GM19324 (cell line): ENCODE measurements at regions not wholly inside any gene's neighbourhood (a gene's known extent, or its start where the extent isn't known, plus 50 kb on each side); places are given as distances from the start of the nearest gene placed in this dataset.
"Not testable (repeated sequence)": the region's sequence is repeated elsewhere in the genome, so short reads cannot be mapped to it uniquely, and the experiment has no call there.

Experiments
- ATAC-seq: cut with Tn5 transposase; IDR thresholded peaks from one replicate; pipeline ENCODE4 v1.9.1; 2021; ENCODE audit warnings: mild to moderate bottlenecking, moderate library complexity; ENCODE audit not compliant: unreplicated experiment, low FRiP score

DNA sequence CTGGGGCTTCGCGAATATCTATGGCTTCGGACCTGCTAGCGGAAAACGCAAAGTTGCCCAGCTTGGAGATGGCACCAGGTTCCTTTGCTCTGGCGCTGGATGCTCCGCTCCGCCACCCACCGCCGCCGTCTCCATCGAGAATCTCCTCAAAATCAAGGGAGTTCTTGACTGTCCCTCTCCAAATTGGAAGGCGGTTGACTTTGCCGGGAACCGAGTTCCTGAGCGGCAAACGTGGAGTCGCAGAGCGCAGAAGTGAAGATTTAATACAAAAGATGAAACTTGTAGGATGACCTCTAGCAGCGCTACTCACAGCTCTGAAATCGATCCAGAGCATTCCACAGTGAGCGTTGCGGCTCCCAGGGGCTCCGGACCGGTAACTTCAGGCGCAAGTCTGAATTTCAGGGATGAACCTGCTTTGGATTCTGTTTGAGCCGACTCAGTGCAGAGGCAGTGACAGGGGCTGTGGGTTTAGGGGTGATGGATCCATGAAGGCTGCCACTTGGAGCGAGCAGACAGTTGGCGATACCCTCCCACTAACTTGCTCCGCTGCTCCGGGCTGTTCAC, 1641.5 kb upstream of the C9orf72 start:
- no peak for ATAC-seq

DNA sequence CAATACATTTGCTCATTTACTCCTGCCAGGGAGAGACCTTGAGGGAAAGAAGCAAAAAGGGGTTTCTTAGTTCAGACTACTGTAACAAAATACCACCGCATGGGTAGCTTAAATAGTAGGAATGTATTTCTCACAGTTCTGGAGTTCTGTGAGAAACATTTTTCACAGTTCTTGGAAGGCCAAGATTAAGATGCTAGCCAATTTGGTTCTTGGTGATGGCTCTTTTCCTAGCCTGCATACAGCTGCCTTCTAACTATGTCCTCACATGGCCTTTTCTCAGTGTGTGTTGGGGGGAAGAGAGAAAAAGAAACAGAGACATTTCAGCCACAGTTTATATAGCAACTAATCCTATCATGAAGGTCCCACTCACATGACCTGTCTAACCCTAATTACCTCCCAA, 1644.7 kb upstream of the C9orf72 start:
- ATAC-seq: no peak

DNA sequence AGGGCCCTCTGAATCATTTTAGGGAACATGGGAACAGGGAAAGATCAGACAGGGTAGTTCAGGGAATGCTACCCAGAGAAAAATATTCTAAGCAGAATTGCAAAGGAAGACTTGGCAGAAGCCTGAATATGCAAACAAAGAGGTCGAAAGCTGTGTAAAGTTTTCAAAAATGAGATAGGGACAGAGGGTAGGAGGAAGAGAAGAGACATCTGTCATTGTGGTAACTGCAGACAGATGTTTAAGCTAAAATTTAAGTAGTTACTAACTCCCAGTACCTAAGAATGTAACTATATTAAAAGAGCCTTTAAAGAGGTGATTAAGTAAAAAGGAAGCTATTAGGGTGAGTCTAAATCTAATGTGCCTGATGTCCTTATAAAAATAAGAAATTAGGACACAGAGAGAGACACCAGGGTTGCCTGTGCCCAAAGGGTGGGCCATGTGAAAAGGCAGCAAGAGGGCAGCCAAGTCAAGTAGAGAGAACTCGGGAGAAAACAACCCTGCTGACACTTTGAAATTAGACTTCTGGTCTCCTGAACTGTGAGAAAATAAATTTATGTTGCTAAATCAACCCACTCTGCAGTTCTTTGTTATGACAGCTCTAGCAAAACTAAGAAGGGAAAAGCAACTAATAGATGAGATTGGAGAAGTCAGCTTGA, 1647.4 kb upstream of the C9orf72 start:
- ATAC-seq: no peak

DNA sequence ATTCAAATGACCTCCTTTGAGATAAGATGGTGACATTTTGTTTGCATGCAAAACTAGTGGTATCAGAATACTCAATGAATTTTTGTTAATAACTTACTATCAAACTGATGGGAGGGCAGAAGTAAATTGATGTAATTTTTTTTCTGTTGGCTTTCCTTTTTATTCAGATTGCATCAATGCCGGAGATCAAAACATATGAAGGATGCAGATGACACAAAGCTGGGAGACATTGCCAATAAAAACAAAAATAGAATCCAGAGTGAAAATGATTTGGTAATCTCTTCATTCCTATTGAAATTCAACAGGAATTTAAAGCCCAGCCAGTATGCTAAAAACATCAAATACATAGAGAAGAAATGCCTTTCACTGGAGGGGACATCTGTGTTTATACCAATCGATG, 1655.3 kb upstream of the C9orf72 start:
- ATAC-seq: no peak

DNA sequence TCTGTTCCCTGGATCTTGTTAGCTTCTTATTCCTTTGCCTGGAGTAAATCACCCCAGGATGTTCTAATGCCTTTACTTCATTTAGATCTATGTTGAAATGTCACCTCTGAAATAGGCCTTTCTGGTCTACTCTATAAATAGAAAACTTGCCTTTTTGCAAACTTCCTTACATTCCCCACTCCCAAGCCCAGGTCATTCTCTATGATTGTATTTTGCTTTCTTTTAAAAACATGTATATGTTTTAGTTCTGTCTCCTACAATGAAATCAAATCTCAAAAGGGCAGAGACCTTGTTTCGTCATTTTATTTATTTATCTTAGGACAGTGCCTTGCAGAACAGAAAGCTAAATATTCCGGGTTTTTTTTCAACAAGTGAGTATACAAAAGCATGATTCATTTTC, 1657.7 kb upstream of the C9orf72 start:
- ATAC-seq: no peak

DNA sequence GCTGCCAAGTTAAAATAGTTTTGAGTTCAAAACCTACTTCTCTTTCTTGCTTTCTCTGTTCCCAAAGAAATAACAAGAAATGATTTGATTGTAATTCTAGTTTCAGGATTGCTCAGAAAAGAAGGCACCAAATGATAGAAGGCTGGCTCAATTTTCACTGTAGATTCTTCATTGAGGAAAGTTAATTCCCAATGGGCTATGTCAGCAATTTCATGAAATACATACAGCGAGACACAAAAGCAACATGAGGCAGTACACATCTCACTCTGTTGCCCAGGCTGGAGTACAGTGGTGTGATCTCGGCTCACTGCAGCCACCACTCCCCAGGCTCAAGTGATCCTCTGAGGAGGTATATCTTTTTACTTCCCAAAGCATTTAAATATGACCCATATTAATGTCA, 1659.9 kb upstream of the C9orf72 start:
- ATAC-seq: no peak

DNA sequence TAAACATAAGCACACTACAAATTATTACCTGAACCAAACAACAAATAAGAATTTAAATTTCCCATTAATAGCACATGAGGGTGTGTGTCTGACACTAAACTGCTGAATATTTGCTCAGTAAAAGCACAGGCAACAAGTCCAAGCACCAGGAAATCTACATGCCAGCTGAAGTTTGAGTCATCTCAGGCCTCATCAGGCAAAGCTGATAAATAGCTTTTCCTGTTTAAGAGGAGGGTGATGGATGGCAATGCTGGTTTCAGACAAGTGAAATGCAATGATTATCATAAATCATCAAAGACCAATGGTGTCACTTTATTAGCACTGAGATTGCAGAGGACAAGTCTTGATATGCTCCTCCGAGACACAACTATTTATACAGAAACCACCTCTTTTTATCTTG, 1668.0 kb upstream of the C9orf72 start:
- ATAC-seq: no peak

DNA sequence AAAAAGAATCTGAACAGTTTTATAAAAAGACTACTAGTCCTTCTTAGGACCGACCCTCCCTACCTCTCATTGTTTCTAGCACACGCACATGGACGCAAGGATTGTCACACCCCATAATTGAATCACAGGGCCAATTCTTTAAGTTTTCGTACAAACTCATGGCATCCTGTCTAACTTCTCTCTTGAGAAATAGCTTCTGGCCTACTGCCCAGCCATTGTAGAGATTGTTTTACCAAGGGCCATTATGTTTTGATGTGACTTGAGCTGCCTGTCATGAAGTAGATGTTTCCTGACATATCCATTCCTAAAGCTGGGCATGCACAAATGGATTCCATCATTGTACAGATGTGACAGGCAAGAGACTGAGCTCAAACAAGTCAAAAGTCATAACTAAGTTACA, 1672.1 kb upstream of the C9orf72 start:
- ATAC-seq: no peak

DNA sequence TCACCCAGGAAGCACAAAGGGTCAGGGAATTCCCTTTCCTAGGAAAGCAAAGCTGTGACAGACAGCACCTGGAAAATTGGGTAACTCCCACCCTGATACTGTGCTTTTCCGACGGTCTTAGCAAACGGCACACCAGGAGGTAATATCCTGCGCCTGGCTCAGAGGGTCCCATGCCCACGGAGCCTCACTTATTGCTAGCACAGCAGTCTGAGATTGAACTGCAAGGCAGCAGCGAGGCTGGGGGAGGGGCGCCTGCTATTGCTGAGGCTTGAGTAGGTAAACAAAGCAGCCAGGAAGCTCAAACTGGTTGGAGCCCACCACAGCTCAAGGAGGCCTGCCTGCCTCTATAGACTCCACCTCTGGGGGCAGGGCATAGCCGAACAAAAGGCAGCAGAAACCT, 1697.1 kb upstream of the C9orf72 start:
- not testable (repeated sequence) for ATAC-seq

DNA sequence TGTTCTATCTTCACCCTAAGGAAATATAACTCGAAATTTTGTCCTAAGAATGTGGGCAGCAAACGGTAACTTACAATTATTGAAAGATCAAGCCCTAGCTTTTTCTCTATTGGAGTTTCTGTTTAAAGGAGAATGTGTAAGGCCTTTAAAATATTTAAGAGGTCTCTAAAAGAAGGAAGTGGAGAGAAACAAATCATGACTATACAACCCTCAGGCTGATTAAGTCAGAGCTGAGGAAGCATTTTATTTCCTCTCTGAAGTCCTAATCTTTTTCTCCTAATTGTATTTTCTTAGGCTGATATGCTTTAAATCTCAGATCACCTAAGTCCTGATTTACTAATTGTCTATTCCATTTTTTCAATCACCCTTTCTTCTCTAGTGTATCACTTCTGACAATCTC, 1708.8 kb upstream of the C9orf72 start:
- ATAC-seq: no peak

DNA sequence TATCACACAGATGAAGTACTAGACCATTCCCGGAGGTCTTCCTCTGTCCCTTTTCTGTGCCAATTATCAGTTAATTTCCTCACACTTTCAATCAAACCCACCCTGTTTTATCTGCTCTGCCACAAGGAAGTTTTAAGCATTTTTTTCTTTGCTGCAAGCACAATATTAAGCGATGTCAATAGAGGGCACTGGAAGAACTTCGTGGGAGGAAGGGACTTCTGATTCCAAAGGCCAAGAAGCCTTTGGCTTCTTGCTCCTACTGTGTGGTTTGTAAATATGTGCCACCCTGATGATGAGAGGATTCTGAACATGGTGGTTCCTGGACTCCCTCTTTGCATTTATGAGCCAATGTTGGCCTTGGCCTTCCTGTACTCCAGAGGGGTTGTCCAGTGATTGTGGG, 1712.5 kb upstream of the C9orf72 start:
- ATAC-seq: no peak

DNA sequence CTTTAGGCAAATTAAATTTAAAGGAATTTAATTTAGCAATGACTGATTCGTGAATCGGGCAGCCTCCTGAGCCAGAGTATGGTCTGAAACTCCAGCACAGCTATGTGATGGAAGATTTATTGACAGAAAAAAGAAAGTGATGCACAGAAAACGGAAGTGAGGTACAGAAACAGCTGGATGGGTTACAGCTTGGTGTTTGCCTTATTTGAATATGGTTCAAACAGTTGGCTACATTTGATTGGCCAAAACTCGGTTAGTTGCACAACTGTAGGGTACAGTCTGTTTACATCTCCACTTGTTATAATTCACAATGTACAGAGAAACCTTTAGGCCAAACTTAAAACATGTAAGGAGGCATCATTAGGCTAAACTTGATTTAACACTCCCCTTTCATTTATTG, 1716.1 kb upstream of the C9orf72 start:
- ATAC-seq: no peak

DNA sequence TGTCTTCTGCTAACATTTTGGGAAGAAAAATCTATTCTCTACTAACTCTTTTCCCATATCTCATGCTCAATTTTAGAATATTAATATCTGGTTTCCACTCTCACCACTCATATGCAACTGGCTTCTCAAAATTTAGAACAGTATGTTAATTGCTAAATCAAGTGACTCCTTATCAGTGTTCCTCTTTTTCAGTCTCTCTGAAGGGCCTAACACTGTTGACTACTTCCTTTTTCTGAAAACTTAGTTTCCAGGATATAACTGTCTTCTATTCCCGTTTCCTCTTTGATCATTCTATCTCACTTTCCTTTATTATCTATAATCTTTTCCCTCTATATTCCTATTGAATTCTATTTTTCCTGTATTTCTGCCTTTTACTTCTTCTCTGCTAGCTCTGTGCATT, 1717.2 kb upstream of the C9orf72 start:
- no peak for ATAC-seq

DNA sequence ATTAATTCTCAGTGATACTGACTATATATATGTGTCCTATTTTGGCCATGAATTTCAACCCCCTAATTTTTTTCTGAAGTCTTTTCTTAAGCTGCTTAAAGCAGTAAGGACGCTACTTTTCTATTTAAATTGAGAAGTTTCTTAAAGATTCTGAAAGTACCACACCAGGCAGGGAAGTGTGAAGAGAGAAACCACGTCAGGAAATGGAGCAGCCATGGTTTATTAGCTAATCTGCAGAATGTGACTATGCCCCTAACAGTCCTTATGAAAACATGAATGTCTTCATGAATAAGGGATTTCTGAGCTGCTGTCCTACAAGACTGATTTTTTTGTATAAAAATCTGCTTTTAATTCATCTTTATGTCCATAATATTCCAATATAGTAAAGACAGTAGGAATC, 1724.3 kb upstream of the C9orf72 start:
- no peak for ATAC-seq

DNA sequence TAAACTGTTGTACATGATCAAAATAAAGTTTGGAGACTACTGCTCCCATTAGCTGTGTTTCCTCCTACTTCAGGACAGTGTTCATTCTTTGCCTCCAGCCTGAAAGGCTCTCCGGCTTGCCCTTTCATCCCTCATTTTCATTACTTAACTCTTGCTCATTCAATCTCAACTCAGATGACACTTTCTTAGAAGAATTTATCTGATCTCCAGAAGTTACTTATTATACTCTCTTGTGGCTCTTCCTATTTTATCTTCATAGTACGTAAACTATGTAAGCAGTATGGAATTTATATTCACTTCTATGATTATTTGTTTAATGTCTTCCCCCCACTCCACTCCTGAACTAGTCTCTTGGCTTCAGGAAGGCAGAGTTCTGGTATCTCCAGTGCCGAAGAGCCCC, 1737.9 kb upstream of the C9orf72 start:
- no peak for ATAC-seq

DNA sequence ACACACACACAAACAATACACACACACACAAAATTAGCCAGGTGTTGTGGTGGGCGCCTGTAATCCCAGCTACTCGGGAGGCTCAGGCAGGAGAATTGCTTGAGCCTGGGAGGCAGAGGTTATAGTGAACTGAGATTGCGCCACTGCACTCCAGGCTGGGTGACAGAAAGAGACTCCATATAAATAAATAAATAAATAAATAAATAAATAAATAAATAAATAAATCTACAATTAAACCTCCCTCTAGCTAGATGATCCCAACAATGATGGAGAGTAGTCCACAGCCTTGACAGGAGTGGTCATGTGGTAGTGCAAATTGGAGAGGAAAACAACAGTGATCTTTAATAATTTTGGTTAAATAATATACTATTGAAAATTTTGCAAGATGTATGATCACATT, 1739.0 kb upstream of the C9orf72 start:
- no peak for ATAC-seq

DNA sequence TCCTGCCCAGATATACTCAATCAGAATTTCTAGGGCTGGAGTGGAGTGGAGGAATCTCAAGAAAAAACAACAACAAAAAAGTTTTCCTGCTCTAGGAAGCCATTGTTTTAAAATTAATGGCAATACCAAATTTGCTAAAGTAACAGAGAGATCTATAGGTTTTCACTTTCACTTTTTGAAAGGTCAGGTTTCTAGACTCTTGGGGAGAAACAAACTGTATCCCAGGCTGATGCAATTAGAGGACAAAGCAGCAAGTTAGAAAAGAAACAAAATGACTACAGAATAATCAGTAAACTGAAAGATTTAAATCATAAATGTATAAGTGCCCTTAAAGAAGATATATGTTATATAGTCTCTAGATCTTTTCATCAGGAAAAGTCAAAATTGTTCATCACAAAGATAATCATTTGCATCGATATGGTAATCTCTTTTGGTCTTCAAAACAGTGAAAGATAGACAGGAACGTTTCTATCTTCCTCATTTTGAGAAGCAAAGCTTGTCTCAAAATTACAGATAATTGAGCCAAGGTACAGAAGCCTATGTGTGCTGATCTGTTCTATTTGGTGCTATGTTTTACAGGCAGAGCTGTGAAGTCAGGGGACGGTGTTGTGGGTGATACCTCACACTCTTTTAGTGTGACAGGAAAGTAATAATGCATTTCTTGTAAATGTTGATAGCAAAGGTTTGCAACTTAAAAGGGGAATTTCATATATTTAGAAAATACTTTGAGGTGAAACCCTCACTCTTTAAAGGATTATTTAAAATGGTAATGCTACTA, 1746.6 kb upstream of the C9orf72 start:
- no peak for ATAC-seq

DNA sequence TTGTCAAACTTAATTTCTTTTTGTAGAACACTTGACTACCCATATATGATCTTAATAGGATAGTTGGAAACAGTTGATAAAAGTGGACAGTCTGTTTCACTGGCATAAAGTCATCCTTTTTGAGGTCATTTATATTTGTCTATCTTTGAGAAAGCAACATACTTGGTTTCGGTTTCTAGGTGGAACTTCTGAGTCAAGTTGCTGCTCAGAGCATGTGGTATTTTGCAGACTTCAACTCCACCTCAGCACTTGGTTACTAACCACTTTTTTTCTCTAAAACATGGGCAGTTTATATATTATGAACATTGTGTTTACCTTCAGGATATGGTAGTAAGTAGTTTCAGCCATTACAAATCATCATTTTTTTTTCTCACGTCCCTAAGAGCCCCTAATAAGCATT, 1749.0 kb upstream of the C9orf72 start:
- ATAC-seq: no peak

DNA sequence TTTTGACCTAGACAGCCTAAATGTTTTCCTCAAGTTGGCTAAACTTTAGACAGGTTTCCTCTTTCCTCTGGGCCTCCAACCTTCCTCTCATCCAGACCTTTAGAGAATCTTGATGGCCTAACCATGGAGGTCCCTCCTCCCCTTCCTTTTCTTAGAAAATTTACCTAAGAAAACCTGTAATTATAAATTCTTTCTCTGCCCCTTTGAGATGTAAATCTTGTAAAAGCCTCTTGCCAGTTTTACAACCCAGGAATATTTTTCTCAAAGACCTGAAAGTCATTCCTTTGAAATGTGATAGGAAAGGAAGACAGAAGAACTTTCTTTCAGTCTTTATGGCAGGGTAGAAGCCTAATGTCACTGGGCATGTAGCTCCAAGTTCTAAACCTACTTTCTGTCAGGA, 1752.6 kb upstream of the C9orf72 start:
- no peak for ATAC-seq

DNA sequence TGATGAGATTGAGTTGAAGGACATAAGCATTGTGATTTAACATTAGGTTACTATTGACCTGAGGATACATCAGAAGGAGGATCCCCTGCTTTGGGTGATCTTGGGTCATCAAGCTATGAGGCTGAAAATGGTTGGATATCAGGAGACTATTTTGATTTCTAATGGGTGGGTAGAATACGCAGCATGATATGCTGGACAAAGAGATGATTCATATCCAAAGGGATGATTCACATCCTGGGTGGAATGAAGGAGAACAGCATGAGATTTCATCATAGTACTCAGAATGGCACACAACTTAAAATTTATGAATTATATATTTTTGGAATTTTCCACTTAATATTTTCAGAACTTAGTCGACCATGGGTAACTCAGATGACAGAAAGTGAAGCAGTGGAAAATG, 1759.5 kb upstream of the C9orf72 start:
- ATAC-seq: no peak

DNA sequence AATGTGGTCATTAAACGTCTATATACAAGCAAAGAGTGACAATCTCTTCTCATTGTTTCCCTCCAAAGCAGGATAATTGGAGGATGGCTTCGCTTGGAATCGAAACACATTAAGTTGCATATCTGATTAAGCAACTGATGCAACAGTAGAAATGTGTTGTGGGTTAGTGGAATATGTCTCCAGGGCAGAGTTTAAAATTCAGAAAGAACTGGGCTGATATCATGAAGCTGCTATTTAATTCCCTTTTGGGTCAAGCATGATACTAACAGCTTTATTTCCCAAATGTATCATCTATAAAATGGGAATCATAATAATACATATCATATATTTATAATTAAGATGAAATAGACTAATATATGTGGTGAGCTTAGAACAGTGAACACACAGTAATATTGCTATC, 1763.0 kb upstream of the C9orf72 start:
- ATAC-seq: no peak

DNA sequence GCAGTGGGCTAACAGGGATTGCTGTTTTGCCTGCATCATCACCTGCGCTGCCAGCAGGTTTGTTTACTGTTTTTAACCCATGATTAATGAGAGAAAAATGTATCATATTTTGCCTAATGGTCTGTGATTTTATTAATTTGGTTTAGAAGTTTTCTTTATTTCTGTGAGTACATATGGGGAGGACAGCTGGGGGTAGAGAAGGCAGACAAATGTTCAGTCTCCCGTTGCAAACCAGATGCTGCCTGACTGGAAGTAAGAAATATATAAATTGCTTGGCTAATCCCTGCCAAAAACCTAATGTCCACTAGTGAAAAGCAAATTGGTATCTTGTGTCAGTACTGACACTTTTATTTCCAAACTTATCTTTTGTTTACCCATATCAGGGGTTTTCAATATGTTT, 1766.1 kb upstream of the C9orf72 start:
- no peak for ATAC-seq
